Prostate gland (tissue), 2 donors: ENCODE measurements at regions not wholly inside any gene's neighbourhood (a gene's known extent, or its start where the extent isn't known, plus 50 kb on each side); places are given as distances from the start of the nearest gene placed in this dataset.

Experiments used
- CTCF ChIP-seq, 4 experiments: fragments of 200-600 bp in 2 of 4; fragments of 450-650 bp in 2 of 4; sonication (generic) in 2 of 4; IDR thresholded peaks; 1 replicate in 3 of 4; 2 replicates in 1 of 4; pipeline ENCODE4 v1.5.1; 2016 to 2019; ENCODE audit warnings: antibody characterized with exemption in 4 of 4, mild to moderate bottlenecking in 2 of 4, moderate library complexity in 2 of 4
- POLR2A ChIP-seq: fragments of 450-650 bp; IDR thresholded peaks from one replicate; pipeline ENCODE4 v1.6.1; 2016; ENCODE audit warnings: antibody characterized with exemption, mild to moderate bottlenecking
- POLR2AphosphoS5 ChIP-seq: sonication (generic); formaldehyde crosslinking; IDR thresholded peaks from one replicate; pipeline ENCODE4 v1.6.1; 2017; ENCODE audit warnings: antibody characterized with exemption

GRCh38 chr5:101535626-101536025 is 632.5 kb upstream of the ST8SIA4 start:
- TF ChIP-seq CTCF (IDR thresholded peaks at IDR 0.05) (no peak), POLR2A (no peak), POLR2AphosphoS5 (no peak)
